ENCODE measurements at regions not wholly inside any gene's neighbourhood (a gene's known extent, or its start where the extent isn't known, plus 50 kb on each side); places are given as distances from the start of the nearest gene placed in this dataset.
"Not testable (repeated sequence)": the region's sequence is repeated elsewhere in the genome, so short reads cannot be mapped to it uniquely, and the experiment has no call there.

DNA sequence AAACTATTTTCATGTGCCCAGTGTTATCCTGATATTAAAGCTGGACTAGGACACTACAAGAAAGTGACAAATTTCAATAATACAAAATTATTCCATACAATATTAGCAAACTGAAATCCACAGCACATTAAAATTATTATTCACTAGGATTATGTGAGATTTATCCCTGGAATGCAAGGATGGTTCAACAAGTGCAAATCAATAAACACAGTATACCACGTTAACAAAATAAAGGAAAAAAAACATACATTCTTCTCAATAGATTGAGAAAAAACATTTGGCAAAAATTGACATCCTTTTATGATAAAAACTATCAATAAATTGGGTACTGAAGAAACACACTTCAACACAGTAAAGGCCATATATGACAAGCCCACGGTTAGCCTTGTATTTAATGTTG, 1758.2 kb upstream of the RAG2 start:
- Mint-ChIP-seq H3K36me3 (ENCODE audit: low read depth) (no peaks in the 10 kb centered on the region), H3K27ac (no peak overlapping the region), H3K9me3 (peaks cover 19% of the 10 kb centered on the region), H3K4me1 (no peaks in the 10 kb centered on the region), H3K27me3 (ENCODE audit: low read depth, poor library complexity) (no peaks in the 10 kb centered on the region), H3K4me3 (no peak overlapping the region)
- DNase-seq = no peak
- no peak for TF ChIP-seq CTCF (IDR thresholded peaks at IDR 0.05)

GRCh38 chr11:38345286-38345685, 1747.2 kb upstream of the RAG2 start:
- no peaks in the 10 kb centered on the region for H3K36me3 Mint-ChIP-seq (ENCODE audit: low read depth)
- peaks cover 2% of the 10 kb centered on the region for H3K27me3 Mint-ChIP-seq (ENCODE audit: low read depth, poor library complexity)
- H3K4me3 Mint-ChIP-seq = no peak overlapping the region
- H3K4me1 Mint-ChIP-seq = no peaks in the 10 kb centered on the region
- no peak overlapping the region for H3K27ac Mint-ChIP-seq
- no peak for TF ChIP-seq CTCF (IDR thresholded peaks at IDR 0.05)
- H3K9me3 Mint-ChIP-seq = peaks cover 2% of the 10 kb centered on the region
- no peak for DNase-seq

GRCh38 chr11:38341612-38342011, 1743.6 kb upstream of the RAG2 start:
- not testable (repeated sequence) for H3K9me3 Mint-ChIP-seq; H3K27me3 Mint-ChIP-seq (ENCODE audit: low read depth, poor library complexity); H3K27ac Mint-ChIP-seq; H3K4me1 Mint-ChIP-seq; H3K4me3 Mint-ChIP-seq; H3K36me3 Mint-ChIP-seq (ENCODE audit: low read depth); DNase-seq

- Mint-ChIP-seq H3K36me3 (ENCODE audit: low read depth) (no peaks in the 10 kb centered on the region), H3K4me1 (no peaks in the 10 kb centered on the region), H3K4me3 (no peak overlapping the region), H3K27me3 (ENCODE audit: low read depth, poor library complexity) (no peaks in the 10 kb centered on the region), H3K9me3 (peaks cover 4% of the 10 kb centered on the region), H3K27ac (no peak overlapping the region)
- no peak for DNase-seq
- no peak for TF ChIP-seq CTCF (IDR thresholded peaks at IDR 0.05)
Measured at GRCh38 chr11:38339835-38340440, 1741.9 kb upstream of the RAG2 start.

DNA sequence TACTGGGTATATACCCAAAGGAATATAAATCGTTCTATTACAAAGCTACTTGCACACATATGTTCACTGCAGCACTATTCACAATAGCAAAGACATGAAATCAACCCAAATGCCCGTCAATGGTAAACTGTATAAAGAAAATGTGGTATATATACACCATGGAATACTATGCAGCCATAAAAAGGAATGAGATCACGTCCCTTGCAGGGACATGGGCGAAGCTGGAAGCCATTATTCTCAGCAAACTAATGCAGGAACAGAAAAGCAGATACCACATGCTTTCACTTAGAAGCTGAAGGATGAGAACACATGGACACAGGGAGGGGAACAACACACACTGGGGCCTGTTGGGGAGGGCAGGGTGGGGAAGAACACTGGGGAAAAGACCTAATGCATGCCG, 1740.0 kb upstream of the RAG2 start:
- not testable (repeated sequence) for H3K27me3 Mint-ChIP-seq (ENCODE audit: low read depth, poor library complexity); H3K27ac Mint-ChIP-seq; H3K36me3 Mint-ChIP-seq (ENCODE audit: low read depth); DNase-seq; H3K4me3 Mint-ChIP-seq; H3K9me3 Mint-ChIP-seq; H3K4me1 Mint-ChIP-seq

DNA sequence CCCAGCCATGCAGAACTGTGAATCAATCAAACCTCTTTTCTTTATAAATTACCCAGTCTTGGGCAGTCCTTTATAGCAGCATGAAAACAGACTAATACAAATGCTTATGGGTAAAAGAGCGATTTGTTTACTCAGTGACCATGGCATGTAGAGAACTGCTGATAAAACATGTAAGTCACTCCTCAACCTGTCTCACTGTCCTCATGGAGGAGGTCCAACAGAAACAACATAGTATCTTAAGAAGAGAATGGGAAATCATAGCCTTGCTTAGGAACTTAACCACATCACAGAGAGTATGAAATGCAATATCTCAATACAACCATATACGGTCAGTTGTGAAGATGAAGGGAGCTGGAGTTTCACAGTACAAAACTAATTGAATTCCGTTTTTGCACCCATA, 1734.0 kb upstream of the RAG2 start:
- H3K9me3 Mint-ChIP-seq = no peaks in the 10 kb centered on the region

More for the DNA sequence above, 1734.0 kb upstream of the RAG2 start:
- TF ChIP-seq CTCF (IDR thresholded peaks at IDR 0.05) = no peak
- Mint-ChIP-seq H3K27me3 (ENCODE audit: low read depth, poor library complexity) (no peaks in the 10 kb centered on the region), H3K4me3 (no peak overlapping the region), H3K27ac (no peak overlapping the region), H3K4me1 (no peaks in the 10 kb centered on the region), H3K36me3 (ENCODE audit: low read depth) (no peaks in the 10 kb centered on the region)
- DNase-seq = no peak
